Hippocampal formation (tissue), 2 donors: ENCODE measurements at regions not wholly inside any gene's neighbourhood (a gene's known extent, or its start where the extent isn't known, plus 50 kb on each side); places are given as distances from the start of the nearest gene placed in this dataset.

Source experiments
- DNase-seq, 2 donors: peaks; one replicate each; lab custom pipeline; 2025; lab: John Stamatoyannopoulos, UW

- DNase-seq: no peak
Measured at GRCh38 chr7:26038201-26038990, 113.6 kb upstream of the NFE2L3 start.

DNA sequence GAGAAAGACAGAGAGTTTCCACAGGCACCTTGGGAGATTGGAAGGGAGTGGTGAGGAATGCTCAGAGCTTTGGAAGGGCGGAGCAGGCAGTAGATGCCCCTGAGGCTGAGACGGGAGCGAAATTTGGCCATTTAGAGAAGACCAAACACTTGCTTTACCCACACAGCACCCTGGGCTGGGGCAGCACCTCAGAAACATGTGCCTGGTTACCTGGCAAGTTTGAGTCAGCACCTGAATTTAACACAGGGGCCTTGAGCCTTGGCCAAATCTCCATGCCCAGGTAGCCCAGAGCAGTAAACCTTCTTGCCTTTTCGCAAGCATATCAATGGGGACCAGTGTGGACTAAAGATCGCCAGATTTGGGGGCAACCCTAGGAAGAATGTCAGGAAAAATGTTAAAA lies 111.9 kb upstream of the NFE2L3 start:
- DNase-seq: no peak

- no peak for DNase-seq
Measured at GRCh38 chr7:26042237-26042636, 109.8 kb upstream of the NFE2L3 start.

DNA sequence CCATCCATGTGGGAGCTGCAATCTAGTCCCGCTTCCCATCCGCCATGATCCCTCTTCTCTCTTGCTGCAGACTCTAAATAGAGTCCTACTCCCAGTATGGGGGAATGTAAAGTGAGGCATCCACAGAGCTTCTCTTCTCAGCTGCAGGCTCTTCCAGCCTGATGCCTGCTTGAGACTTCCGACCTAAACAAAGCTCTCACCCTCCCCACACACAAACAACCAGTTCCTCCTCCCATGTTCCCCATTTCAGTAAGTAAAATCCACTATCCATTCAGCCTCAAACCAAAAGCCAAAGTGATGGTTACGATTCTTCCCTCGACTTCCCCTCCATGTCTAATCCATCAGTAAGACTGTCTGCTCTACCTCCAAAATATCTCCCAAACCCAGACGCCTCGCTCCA lies 108.2 kb upstream of the NFE2L3 start:
- no peak for DNase-seq

GRCh38 chr7:26044320-26044719 lies 107.7 kb upstream of the NFE2L3 start:
- DNase-seq: no peak

DNA sequence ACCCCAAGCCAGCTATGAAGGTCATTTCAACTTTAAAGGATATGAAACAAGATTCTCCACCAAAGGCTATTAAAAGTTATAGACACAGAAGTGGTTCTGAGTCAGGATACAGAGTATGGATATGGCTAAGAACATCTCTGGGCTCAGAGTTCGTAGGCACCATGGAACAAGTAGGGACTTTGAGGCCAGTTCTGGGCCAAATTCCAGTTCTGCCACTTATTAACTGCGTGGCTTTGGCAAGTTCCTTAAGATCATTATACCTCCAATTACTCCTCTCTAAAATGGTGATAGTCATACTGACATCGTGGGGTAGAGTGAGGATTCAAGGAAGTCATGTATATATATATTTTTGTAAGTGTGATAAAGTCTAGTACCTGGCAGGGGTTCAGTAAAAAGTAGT lies 105.8 kb upstream of the NFE2L3 start:
- DNase-seq: no peak

- DNase-seq: no peak
Measured at GRCh38 chr7:26046878-26047277, 105.1 kb upstream of the NFE2L3 start.

- no peak for DNase-seq
Measured at GRCh38 chr7:26048663-26049062, 103.3 kb upstream of the NFE2L3 start.

GRCh38 chr7:26049081-26049480 lies 102.9 kb upstream of the NFE2L3 start:
- DNase-seq: no peak

DNA sequence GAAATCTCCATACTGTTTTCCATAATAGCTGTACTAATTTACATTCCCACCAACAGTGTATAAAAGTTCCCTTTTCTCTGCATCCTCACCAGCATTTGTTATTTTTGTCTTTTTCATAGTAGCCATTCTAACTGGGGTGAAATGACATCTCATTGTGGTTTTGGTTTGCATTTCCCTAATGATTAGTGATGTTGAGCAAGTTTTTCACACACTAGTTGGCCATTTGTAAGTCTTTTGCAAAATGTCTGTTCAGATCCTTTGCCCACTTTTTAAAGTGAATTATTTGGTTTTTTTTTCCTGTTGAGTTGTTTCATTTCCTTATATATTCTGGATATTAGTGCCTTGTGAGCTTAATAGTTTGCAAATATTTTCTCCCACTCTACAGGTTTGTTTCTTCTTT lies 101.0 kb upstream of the NFE2L3 start:
- DNase-seq: no peak

- DNase-seq: no peak
Measured at GRCh38 chr7:26052706-26053105, 99.3 kb upstream of the NFE2L3 start.

DNA sequence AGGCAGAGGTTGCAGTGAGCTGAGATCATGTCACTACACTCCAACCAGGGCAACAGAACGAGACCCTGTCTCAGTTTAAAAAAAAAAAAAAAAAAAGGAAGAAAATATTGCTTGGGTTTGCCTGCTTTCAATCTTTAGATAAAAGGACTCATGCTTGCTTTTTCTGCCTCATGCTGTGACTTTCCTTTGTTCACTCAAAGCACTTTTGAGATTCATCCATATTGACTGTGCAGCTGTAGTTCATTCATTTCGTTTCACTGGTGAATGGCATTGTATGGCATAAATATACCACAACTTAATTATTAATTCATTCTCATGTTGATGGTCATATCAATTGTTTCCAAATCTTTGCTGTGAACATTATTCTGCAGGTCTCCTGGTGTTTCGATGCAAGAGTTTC lies 97.6 kb upstream of the NFE2L3 start:
- DNase-seq: no peak

- no peak for DNase-seq
Measured at GRCh38 chr7:26055241-26055640, 96.8 kb upstream of the NFE2L3 start.

- DNase-seq: no peak
Measured at GRCh38 chr7:26060733-26061677, 91.0 kb upstream of the NFE2L3 start.

DNA sequence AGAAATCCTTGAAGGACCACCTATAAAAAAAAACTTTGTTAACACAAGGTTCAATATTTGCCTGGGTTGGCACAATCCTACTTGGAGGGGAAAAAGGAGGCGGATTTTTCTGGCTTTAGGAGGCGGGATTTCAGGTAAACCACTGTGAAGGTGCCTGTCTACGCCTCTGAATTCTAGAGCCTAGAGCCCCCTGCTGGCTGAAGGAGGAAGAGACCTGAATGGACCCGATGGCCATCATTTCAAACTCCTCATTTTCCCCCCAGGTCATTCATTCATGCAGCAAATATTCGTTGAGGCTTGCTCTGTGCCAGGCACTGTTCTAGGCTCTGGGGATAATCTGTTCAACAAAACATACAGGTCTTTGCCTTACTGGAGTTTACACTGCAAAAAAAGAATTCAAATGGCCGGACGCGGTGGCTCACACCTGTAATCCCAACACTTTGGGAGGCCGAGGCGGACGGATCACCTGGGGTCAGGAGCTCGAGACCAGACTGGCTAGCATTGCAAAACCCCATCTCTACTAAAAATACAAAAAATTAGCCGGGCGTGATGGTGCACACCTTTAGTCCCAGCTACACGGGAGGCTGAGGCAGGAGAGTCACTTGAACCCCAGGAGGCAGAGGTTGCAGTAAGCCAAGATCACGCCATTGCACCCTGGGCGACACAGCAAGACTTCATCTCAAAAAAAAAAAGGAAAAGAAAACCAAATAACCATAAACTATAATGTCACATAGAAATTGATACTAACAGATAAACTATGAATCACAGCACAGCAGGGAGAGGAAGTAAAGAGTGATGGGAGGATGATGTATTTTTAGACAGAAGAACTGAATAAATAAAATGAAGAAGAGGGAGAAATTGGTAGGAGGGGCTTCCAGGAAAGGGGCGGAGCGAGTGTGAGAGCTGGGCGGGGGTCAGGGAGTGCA lies 90.1 kb upstream of the NFE2L3 start:
- peak in 1 of 2 donors; percentile 12 for DNase-seq

GRCh38 chr7:26065652-26066051 lies 86.3 kb upstream of the NFE2L3 start:
- DNase-seq: no peak

DNA sequence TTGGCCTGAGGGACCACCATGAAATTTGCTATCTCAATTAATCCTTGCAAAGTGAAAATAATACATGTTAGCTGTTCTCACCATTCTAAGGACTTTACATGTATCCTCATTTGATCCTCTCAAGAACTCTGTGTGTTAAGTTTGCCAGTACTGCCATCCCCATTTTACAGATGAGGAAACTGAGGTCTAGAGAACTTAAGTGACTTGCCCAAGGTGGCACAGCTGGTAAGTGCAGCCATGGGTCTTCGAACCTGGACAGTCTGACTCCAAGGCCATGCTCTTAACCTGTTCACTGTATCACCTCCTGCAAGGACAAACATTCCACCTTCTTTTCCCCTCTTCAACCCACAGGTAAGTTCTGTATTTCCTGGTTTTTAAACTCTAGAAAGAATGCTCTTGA lies 85.3 kb upstream of the NFE2L3 start:
- DNase-seq: no peak

- no peak for DNase-seq
Measured at GRCh38 chr7:26070290-26070689, 81.7 kb upstream of the NFE2L3 start.

DNA sequence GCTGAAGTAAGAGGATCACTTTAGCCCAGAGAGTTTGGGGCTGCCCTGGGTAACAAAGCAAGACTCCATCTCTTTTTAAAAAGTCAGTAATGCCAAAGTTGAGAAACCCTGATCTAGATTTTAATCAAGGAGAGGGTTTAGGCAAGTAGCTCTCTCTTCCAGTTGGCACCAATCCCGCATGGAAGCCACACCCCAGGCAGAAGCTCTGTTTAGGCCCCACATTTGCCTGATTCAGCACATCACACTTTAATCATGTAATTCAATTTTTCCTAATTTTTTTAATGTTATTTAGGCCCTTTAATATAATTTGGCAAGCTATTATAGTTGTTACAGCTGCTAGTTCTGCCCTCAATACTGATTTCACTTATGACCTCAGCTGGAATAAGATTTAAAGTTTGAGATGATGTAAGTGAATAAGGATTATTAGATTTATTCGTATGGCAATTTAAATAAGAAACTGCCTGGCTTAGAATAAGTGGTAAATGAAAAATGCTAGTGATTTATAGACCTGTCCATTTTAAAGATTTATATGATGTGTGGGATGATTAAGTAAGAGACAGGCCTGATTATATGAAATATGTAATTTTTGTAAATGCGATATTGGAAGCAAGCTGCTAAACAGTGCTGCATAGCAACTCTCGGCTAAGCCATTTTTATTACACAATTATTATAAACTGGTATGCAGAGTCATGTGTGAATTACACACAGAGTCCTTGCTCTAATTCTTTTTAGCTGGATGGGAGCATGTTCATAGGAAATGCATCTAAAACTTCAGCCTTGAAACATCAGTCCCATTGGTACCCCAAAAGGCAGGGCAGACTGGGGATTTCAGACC lies 80.2 kb upstream of the NFE2L3 start:
- no peak for DNase-seq

GRCh38 chr7:26073041-26073440 lies 79.0 kb upstream of the NFE2L3 start:
- DNase-seq: no peak

DNA sequence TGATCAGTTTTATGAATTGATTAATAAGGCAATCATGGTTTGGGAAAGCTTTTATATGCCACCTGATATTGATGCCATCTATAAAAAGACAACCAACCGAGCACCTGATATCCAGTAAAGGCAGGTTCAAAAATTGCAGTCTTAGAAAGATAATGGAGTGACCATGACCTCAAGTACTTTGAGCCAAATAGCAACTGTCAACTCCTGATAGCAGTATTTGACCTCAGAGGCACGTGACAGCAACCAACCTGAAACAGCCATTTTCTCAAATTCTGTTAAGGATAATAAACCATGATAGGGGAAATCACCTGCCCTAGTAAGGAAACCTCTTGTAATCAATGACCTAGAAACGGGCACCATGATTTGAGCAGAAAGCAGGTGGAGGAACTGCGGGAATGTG lies 77.1 kb upstream of the NFE2L3 start:
- DNase-seq: no peak
